SH-SY5Y (cell line): ENCODE measurements at regions not wholly inside any gene's neighbourhood (a gene's known extent, or its start where the extent isn't known, plus 50 kb on each side); places are given as distances from the start of the nearest gene placed in this dataset.

Experiments used
- GATA2 ChIP-seq: IDR thresholded peaks from 2 replicates; pipeline ENCODE4 v1.6.1; 2011; ENCODE audit warnings: mild to moderate bottlenecking, low read depth, low read length
- GATA3 ChIP-seq: IDR thresholded peaks from 2 replicates; pipeline ENCODE4 v1.6.1; 2011; ENCODE audit warnings: low read depth, mild to moderate bottlenecking, low read length, moderate library complexity

- TF ChIP-seq GATA3 (no peak), GATA2 (no peak)
Observed at GRCh38 chr2:145203891-145204290, 684.0 kb upstream of the ZEB2 start.
